ENCODE measurements at regions not wholly inside any gene's neighbourhood (a gene's known extent, or its start where the extent isn't known, plus 50 kb on each side); places are given as distances from the start of the nearest gene placed in this dataset.

DNA sequence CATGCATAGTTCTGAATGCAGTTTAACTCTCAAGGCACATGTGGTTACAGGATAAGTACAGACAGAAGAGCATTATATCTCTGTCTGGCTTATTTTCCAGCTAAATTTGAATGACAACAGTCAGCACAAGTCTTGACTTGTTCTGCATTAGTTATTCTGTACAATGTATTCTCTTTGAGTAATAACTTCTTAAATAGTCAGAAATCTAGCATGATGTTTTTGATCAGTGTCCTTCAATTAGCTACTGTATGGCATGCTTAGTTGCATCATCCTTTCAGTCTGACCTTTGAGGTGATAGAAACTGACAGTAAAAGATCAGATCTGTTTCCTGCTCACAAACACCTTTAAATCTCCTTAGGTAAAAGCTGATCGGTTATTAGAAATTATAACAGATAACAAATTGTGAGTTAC, 118.1 kb downstream of the ARL4A start:
- no peak overlapping the region for H3K27ac ChIP-seq (ENCODE audit: insufficient read depth, low read depth, low read length)
- ChIA-PET POLR2A (no interaction called here), CTCF (no interaction called here)
- no peaks in the 10 kb centered on the region for H3K9me3 ChIP-seq (replicated peaks; ENCODE audit: control insufficient read depth, insufficient read depth, low read length)
- intact Hi-C loops (cut with micrococcal nuclease) = no loop called here
- H3K9me1 ChIP-seq (replicated peaks; ENCODE audit: control insufficient read depth, extremely low read depth, insufficient read depth, low read length) = no peaks in the 10 kb centered on the region
- FAIRE-seq (no peak), DNase-seq (ENCODE audit: low read depth, low spot score) (no peak)
- H3K79me2 ChIP-seq (ENCODE audit: control insufficient read depth, insufficient read depth, low read length) = no peaks in the 10 kb centered on the region
- BruUV-seq (replicated peaks) = no TSS peak
- H3K4me1 ChIP-seq (ENCODE audit: control insufficient read depth, extremely low read depth, insufficient read depth, low read length) = no peaks in the 10 kb centered on the region
- no peak overlapping the region for H3K9ac ChIP-seq (replicated peaks; ENCODE audit: extremely low read depth, insufficient read depth, low read length)
- H3K36me3 ChIP-seq (ENCODE audit: control insufficient read depth in 2 of 2, extremely low read depth in 1 of 2, insufficient read depth in 2 of 2, low read length in 2 of 2) = no peaks in the 10 kb centered on the region
- no peak overlapping the region for H3K4me2 ChIP-seq (ENCODE audit: insufficient read depth, low read length)
- dilution Hi-C loops (cut with MboI; ENCODE audit: extremely low pct_ligation_motif_present, low sequenced_read_pairs) = no loop called here
- H2AFZ ChIP-seq (ENCODE audit: low read depth, low read length) = no peak overlapping the region
- no peak overlapping the region for H3K4me3 ChIP-seq (replicated peaks in 1 of 3; ENCODE audit: insufficient read depth in 1 of 3, low read depth in 1 of 3, low read length in 3 of 3)
- TF ChIP-seq EZH2 (IDR thresholded peaks at IDR 0.05; ENCODE audit: borderline replicate concordance, low read depth, low read length, severe bottlenecking) (no peak), FOS (IDR thresholded peaks at IDR 0.05; ENCODE audit: borderline replicate concordance, insufficient read depth, low read length) (no peak), GATA2 (IDR thresholded peaks at IDR 0.05; ENCODE audit: insufficient read depth, insufficient read length, low read depth, low read length) (no peak), MYC (IDR thresholded peaks at IDR 0.05; ENCODE audit: low read depth, low read length) (no peak), POLR2A (IDR thresholded peaks at IDR 0.05; ENCODE audit: low read depth, low read length) (no peak), JUN (IDR thresholded peaks at IDR 0.05; ENCODE audit: borderline replicate concordance, insufficient read depth, insufficient read length, low read depth) (no peak), CTCF (IDR thresholded peaks at IDR 0.05; ENCODE audit: extremely low read depth in 1 of 2, insufficient read depth in 1 of 2, low read depth in 1 of 2, low read length in 2 of 2) (no peak), POLR2AphosphoS5 (IDR thresholded peaks at IDR 0.05; ENCODE audit: insufficient read depth, low read depth, low read length) (no peak)
- TF ChIP-seq, protein P1, sequence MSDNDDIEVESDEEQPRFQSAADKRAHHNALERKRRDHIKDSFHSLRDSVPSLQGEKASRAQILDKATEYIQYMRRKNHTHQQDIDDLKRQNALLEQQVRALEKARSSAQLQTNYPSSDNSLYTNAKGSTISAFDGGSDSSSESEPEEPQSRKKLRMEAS (IDR thresholded peaks at IDR 0.05; ENCODE audit: insufficient read depth, insufficient read length) = no peak
- H3K27me3 ChIP-seq (ENCODE audit: control insufficient read depth in 2 of 2, insufficient read depth in 2 of 2, low read length in 2 of 2) = no peaks in the 10 kb centered on the region
- H4K20me1 ChIP-seq (replicated peaks; ENCODE audit: control insufficient read depth, extremely low read depth, insufficient read depth, low read length) = no peaks in the 10 kb centered on the region

Measured in endothelial cell of umbilical vein (primary cell).